HL-60 (cell line): ENCODE measurements at regions not wholly inside any gene's neighbourhood (a gene's known extent, or its start where the extent isn't known, plus 50 kb on each side); places are given as distances from the start of the nearest gene placed in this dataset.

ENCODE experiments used
- DNase-seq, 2 experiments: peaks; one replicate each; pipeline ENCODE4 v3.0.0-alpha.2; 2010 to 2020; ENCODE audit warnings: low read depth in 1 of 2, low spot score in 1 of 2
- H3K27ac ChIP-seq: fragments of 250-450 bp; sonication (Bioruptor Pico); replicated peaks from 2 replicates; pipeline ENCODE4 v1.5.1; 2020; ENCODE audit warnings: mild to moderate bottlenecking, moderate library complexity
- H3K27me3 ChIP-seq: fragments of 250-450 bp; sonication (Bioruptor Pico); 2 replicates; pipeline ENCODE4 v1.5.1; 2021; ENCODE audit warnings: mild to moderate bottlenecking, moderate library complexity; ENCODE audit not compliant: insufficient read depth, poor library complexity, severe bottlenecking
- H3K4me3 ChIP-seq: replicated peaks from 2 replicates; pipeline ENCODE4 v1.5.1; 2011; ENCODE audit warnings: mild to moderate bottlenecking, control low read depth, low read length; ENCODE audit not compliant: insufficient read depth
- CTCF ChIP-seq: IDR thresholded peaks from one replicate; pipeline ENCODE4 v1.5.1; 2011; ENCODE audit warnings: low read length, control low read depth, inconsistent platforms; ENCODE audit not compliant: insufficient read depth
- GABPA ChIP-seq: IDR thresholded peaks from 2 replicates; pipeline ENCODE4 v1.6.1; 2012; ENCODE audit warnings: low read depth
- POLR2AphosphoS5 ChIP-seq: IDR thresholded peaks from 2 replicates; pipeline ENCODE4 v1.6.1; 2012; ENCODE audit warnings: low read depth
- REST ChIP-seq: IDR thresholded peaks from 2 replicates; pipeline ENCODE4 v1.6.1; 2012; ENCODE audit warnings: low read depth; ENCODE audit not compliant: insufficient replicate concordance
- SPI1 ChIP-seq: IDR thresholded peaks from 2 replicates; pipeline ENCODE4 v1.6.1; 2012; ENCODE audit warnings: low read depth, mild to moderate bottlenecking, borderline replicate concordance

- DNase-seq = no peak
- no peak overlapping the region for H3K27ac ChIP-seq
- H3K4me3 ChIP-seq = no peak overlapping the region
- no peaks in the 10 kb centered on the region for H3K27me3 ChIP-seq
- TF ChIP-seq GABPA (no peak), POLR2AphosphoS5 (no peak), SPI1 (no peak), CTCF (no peak), REST (no peak)
Measured at GRCh38 chr21:20010691-20011200, 987.5 kb upstream of the NCAM2 start.

GRCh38 chr21:20013851-20014250 lies 984.4 kb upstream of the NCAM2 start:
- Histone ChIP-seq H3K27me3 (no peaks in the 10 kb centered on the region), H3K4me3 (no peak overlapping the region), H3K27ac (no peak overlapping the region)
- no peak for DNase-seq
- TF ChIP-seq GABPA (no peak), SPI1 (no peak), CTCF (no peak), REST (no peak), POLR2AphosphoS5 (no peak)

- Histone ChIP-seq H3K27ac (no peak overlapping the region), H3K27me3 (no peaks in the 10 kb centered on the region), H3K4me3 (no peak overlapping the region)
- no peak for TF ChIP-seq CTCF
- DNase-seq = no peak
Measured at GRCh38 chr21:20016435-20017005, 981.7 kb upstream of the NCAM2 start.

GRCh38 chr21:20020026-20020425 lies 978.2 kb upstream of the NCAM2 start:
- no peaks in the 10 kb centered on the region for H3K27me3 ChIP-seq
- no peak overlapping the region for H3K4me3 ChIP-seq
- TF ChIP-seq GABPA (no peak), CTCF (no peak), SPI1 (no peak), REST (no peak), POLR2AphosphoS5 (no peak)
- H3K27ac ChIP-seq = no peak overlapping the region
- DNase-seq = no peak
